Osteoblast (primary cell): ENCODE measurements at regions not wholly inside any gene's neighbourhood (a gene's known extent, or its start where the extent isn't known, plus 50 kb on each side); places are given as distances from the start of the nearest gene placed in this dataset.
"Not testable (repeated sequence)": the region's sequence is repeated elsewhere in the genome, so short reads cannot be mapped to it uniquely, and the experiment has no call there.

Experiments used
- DNase-seq: peaks from one replicate; pipeline ENCODE4 v3.0.0; 2011; ENCODE audit warnings: low spot score, mixed read lengths; ENCODE audit not compliant: insufficient read length; ENCODE audit errors: missing footprints
- H2AFZ ChIP-seq: 2 replicates; pipeline ENCODE4 v1.6.0; 2011; ENCODE audit warnings: mild to moderate bottlenecking, low read length
- H3K27ac ChIP-seq: 2 replicates; pipeline ENCODE4 v1.5.1; 2011; ENCODE audit warnings: mild to moderate bottlenecking, low read depth, low read length, moderate library complexity
- H3K27me3 ChIP-seq: 2 replicates; pipeline ENCODE4 v1.6.0; 2012; ENCODE audit warnings: mild to moderate bottlenecking, control low read depth, inconsistent platforms, low read length, moderate library complexity; ENCODE audit not compliant: insufficient read depth
- H3K36me3 ChIP-seq: 2 replicates; pipeline ENCODE4 v1.5.1; 2011; ENCODE audit warnings: mild to moderate bottlenecking, low read length, control low read depth, moderate library complexity; ENCODE audit not compliant: insufficient read depth
- H3K4me1 ChIP-seq: 2 replicates; pipeline ENCODE4 v1.5.1; 2011; ENCODE audit warnings: mild to moderate bottlenecking, low read length, control low read depth, moderate library complexity; ENCODE audit not compliant: insufficient read depth
- H3K4me2 ChIP-seq: 2 replicates; pipeline ENCODE4 v1.6.0; 2011; ENCODE audit warnings: mild to moderate bottlenecking, low read length; ENCODE audit not compliant: insufficient read depth
- H3K4me3 ChIP-seq: fragments of 200-600 bp; sonication (generic); 3 replicates; pipeline ENCODE4 v1.5.1; 2012; ENCODE audit warnings: mild to moderate bottlenecking, low read length, inconsistent platforms; ENCODE audit not compliant: insufficient read depth
- H3K79me2 ChIP-seq: 2 replicates; pipeline ENCODE4 v1.6.0; 2012; ENCODE audit warnings: mild to moderate bottlenecking, low read length, control low read depth, inconsistent platforms; ENCODE audit not compliant: insufficient read depth
- H3K9me3 ChIP-seq: 2 replicates; pipeline ENCODE4 v1.5.1; 2011; ENCODE audit warnings: low read depth, low read length, control low read depth
- H4K20me1 ChIP-seq: 2 replicates; pipeline ENCODE4 v1.6.0; 2012; ENCODE audit warnings: mild to moderate bottlenecking, low read length, control low read depth; ENCODE audit not compliant: insufficient read depth
- CTCF ChIP-seq: IDR thresholded peaks from 2 replicates; pipeline ENCODE4 v1.5.1; 2011; ENCODE audit warnings: mild to moderate bottlenecking, low read depth, low read length, moderate library complexity; ENCODE audit errors: extremely low read depth

- DNase-seq = no peak
- no peak overlapping the region for H3K4me3 ChIP-seq
- H2AFZ ChIP-seq = no peak overlapping the region
- no peaks in the 10 kb centered on the region for H3K79me2 ChIP-seq
- H3K27ac ChIP-seq = no peak overlapping the region
- TF ChIP-seq CTCF = no peak
- H3K27me3 ChIP-seq = no peaks in the 10 kb centered on the region
- peaks cover 2% of the 10 kb centered on the region for H3K9me3 ChIP-seq
- no peaks in the 10 kb centered on the region for H3K36me3 ChIP-seq
- H3K4me2 ChIP-seq = no peak overlapping the region
- no peaks in the 10 kb centered on the region for H4K20me1 ChIP-seq
- H3K4me1 ChIP-seq = no peaks in the 10 kb centered on the region
Observed at GRCh38 chr16:66176731-66177130, 189.8 kb upstream of the CDH5 start.

GRCh38 chr16:66176111-66176510, 190.4 kb upstream of the CDH5 start:
- TF ChIP-seq CTCF = no peak
- Histone ChIP-seq H3K4me1 (no peaks in the 10 kb centered on the region), H3K36me3 (no peaks in the 10 kb centered on the region), H3K4me2 (no peak overlapping the region), H4K20me1 (no peaks in the 10 kb centered on the region), H2AFZ (no peak overlapping the region), H3K9me3 (peaks cover 2% of the 10 kb centered on the region), H3K27ac (no peak overlapping the region), H3K4me3 (no peak overlapping the region), H3K79me2 (no peaks in the 10 kb centered on the region), H3K27me3 (no peaks in the 10 kb centered on the region)
- DNase-seq = no peak

- TF ChIP-seq CTCF = no peak
- Histone ChIP-seq H3K27ac (no peak overlapping the region), H3K4me1 (no peaks in the 10 kb centered on the region), H2AFZ (peak overlapping the region; percentile 17), H3K79me2 (no peaks in the 10 kb centered on the region), H3K36me3 (no peaks in the 10 kb centered on the region), H3K27me3 (no peaks in the 10 kb centered on the region), H4K20me1 (no peaks in the 10 kb centered on the region), H3K9me3 (peaks cover 2% of the 10 kb centered on the region), H3K4me2 (no peak overlapping the region), H3K4me3 (no peak overlapping the region)
- no peak for DNase-seq
Observed at GRCh38 chr16:66175636-66176035, 190.9 kb upstream of the CDH5 start.

GRCh38 chr16:66175058-66175457, 191.4 kb upstream of the CDH5 start:
- no peaks in the 10 kb centered on the region for H4K20me1 ChIP-seq
- peaks cover 2% of the 10 kb centered on the region for H3K9me3 ChIP-seq
- H3K27me3 ChIP-seq = no peaks in the 10 kb centered on the region
- TF ChIP-seq CTCF = no peak
- H3K4me2 ChIP-seq = no peak overlapping the region
- no peak overlapping the region for H3K4me3 ChIP-seq
- no peaks in the 10 kb centered on the region for H3K36me3 ChIP-seq
- no peaks in the 10 kb centered on the region for H3K4me1 ChIP-seq
- no peak for DNase-seq
- H3K27ac ChIP-seq = no peak overlapping the region
- no peak overlapping the region for H2AFZ ChIP-seq
- H3K79me2 ChIP-seq = no peaks in the 10 kb centered on the region

- H3K4me2 ChIP-seq, H4K20me1 ChIP-seq: not testable (repeated sequence)
Observed at GRCh38 chr16:66173796-66174195, 192.7 kb upstream of the CDH5 start.

GRCh38 chr16:66173181-66173580, 193.3 kb upstream of the CDH5 start:
- DNase-seq, H3K79me2 ChIP-seq, H3K27me3 ChIP-seq, H3K4me1 ChIP-seq, H3K9me3 ChIP-seq, H2AFZ ChIP-seq, H3K27ac ChIP-seq, H3K36me3 ChIP-seq, H4K20me1 ChIP-seq, H3K4me3 ChIP-seq, H3K4me2 ChIP-seq: not testable (repeated sequence)

More at GRCh38 chr16:66173796-66174195, 192.7 kb upstream of the CDH5 start:
- not testable (repeated sequence) for DNase-seq, H3K79me2 ChIP-seq, H3K27me3 ChIP-seq, H2AFZ ChIP-seq, H3K4me3 ChIP-seq, H3K36me3 ChIP-seq, H3K4me1 ChIP-seq, H3K9me3 ChIP-seq, H3K27ac ChIP-seq
